ENCODE measurements at regions not wholly inside any gene's neighbourhood (a gene's known extent, or its start where the extent isn't known, plus 50 kb on each side); places are given as distances from the start of the nearest gene placed in this dataset.
"Not testable (repeated sequence)": the region's sequence is repeated elsewhere in the genome, so short reads cannot be mapped to it uniquely, and the experiment has no call there.

DNA sequence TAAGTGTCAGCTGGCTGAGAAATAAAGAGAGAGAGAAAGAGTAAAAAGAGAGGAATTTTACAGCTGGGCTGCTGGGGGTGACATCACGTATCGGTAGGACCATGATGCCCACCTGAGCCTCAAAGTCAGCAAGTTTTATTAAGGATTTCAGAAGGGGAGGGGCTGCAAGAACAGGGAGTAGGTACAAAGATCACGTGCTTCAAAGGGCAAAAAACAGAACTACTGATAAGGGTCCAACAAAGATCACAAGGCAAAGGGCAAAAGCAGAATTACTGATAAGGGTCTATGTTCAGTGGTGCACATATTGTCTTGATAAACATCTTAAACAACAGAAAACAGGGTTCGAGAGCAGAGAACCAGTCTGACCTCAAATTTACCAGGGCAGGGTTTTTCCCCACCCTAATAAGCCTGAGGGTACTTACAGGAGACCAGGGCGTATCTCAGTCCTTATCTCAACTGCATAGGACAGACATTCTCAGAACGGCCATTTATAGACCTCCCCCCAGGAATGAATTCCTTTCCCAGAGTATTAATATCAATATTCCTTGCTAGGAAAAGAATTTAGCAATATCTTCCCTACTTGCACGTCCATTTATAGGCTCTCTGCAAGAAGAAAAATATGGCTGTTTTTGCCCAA is 128.3 kb upstream of the PZP start:
- not testable (repeated sequence) for DNase-seq (ENCODE audit: low spot score)

DNA sequence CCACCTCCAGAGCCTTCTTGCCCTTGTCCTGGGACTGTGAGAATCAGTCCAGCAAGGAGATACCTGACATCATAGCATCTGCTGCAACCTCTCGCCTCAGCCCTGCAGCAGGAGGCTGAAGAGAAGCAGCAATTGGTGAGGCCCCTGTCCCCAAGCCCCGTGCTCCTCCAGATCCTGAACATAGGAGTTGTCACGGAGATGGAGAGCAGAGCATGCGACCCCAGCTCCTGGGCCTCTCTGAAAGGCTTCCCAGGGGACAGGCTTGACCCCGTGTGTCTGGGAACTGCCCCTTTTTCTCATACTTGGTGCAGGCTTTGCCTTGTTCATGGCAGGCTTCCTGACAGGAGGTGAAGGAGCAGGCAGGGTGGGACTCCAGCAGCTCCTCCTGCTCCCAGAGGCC is 127.7 kb upstream of the PZP start:
- no peak for DNase-seq (ENCODE audit: low spot score)

DNA sequence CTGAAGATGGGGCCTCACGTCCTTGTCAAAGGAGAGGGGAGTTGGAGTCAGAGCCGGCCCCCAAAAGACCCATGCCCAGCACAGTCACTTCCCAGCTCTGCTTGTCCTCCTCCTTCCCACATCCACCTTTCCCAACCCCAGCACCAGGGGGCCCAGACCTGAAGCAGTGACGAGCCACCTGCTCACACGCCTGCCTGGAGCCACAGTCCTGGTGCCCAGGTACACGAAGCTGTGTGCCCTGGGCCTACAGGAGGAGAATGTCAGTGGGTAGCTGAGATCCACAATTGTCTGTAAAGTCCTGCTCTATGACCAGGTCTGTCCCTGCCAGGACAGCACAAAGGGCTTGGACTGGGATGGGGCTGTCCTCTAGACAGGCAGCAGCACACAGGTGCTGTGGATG is 126.8 kb upstream of the PZP start:
- DNase-seq (ENCODE audit: low spot score), result no peak

DNA sequence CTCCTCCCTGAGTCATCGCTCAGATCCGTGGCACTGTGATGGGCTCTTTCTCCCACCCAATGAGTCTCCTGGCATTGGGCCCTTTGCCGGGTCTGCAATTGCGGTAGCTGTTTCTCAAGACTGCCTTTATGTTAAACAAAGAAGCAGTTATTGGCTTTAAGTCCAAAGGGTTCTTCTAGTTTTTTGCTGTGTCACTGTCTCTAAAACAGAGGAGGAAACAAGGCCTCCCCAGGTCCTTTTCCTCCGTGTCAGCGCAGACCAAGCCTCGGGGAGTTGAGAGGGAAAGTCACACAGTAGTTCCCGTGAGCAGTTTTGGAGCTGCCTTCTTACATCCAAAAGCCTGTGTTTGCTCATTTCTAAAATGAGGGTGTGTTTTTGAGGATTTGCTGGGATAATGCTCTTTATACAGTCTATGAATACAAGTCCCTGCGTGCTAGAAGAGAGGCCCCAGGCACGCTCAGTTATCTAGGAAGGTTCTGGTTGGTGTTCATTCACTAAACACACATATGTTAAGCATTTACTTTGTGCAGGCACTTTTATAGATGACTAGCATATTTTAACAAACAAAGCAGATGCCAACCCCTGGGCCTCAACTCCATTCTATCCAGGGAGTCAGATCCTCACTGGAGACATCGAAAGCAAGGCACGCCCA is 126.0 kb upstream of the PZP start:
- peak; percentile 22 for DNase-seq (ENCODE audit: low spot score)

DNA sequence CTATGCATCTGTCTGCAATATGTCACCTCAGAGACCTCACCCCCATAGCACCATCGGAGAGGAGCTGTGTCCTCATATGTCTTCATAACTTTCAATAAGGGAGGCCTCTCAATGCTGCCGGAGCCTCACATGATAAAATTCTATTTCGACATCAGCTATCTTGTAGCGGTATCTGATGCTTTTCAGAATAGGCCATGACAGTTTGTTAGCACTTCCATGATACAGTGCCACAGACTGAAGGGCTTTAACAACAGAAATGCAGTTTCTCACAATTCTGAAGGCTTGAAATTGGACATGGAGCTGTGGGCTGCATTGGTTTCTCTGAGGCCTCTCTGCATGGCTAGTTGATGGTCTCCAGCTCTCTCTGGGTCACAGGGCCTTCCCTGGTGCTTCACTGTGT is 125.0 kb upstream of the PZP start:
- no peak for DNase-seq (ENCODE audit: low spot score)

DNA sequence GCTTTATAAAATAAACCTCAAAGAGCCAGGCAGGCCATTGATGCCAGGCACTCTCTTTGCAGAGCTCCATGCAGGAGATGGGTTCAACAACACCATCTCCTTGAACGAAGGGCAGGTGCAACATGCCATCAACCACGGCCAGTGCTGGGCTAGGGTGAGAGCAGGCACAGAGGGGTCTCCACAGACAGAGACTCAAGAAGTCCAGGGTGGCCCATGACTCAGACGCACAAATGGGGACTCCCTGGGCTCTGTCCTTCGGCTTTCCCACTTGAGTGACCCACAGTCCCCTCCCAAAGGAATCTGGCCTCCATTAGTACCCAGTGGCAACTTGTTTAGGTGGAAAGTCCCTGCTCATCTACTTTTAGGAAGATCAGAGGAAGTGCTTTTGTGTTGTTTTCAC is 124.4 kb upstream of the PZP start:
- DNase-seq (ENCODE audit: low spot score), result no peak

DNA sequence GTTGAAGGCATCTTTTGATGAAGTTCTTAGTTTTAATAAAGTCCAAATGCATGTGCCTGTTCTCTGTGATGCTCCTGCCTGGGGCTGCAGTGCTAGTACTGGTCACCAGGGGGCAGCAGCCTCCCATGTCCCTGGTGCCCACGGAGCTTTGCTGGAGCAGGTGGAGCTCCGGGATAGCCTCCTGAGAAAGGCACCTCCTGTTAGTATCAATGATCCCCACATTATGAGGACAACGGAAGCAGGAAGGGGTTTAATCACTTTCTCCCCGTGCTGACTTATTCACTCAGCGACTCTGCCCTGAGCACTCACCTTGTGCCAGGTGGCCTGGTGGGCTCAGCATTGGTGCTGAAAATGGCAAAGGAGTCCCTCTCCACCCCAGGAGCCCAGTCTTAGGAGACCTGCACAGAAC is 123.0 kb upstream of the PZP start:
- peak; percentile 73 for DNase-seq (ENCODE audit: low spot score)

DNA sequence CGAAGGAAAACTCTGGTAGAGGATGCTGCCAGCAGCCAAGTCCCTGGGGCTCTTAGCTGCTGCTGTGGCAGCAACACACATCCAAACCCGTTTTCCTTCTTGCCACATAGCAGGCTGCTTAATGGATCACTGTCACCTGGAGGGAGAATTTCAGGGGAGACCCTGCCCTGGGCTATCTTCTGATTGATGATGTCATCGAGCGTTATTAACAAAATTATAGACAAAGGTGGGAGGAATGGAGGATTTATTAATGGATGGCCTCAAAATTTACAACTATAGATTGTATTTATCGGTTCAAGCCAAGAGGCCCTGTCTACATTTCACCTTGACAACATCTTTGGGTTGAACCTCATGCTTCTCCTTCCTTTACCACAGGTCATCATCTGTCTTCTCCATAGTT is 120.8 kb upstream of the PZP start:
- DNase-seq (ENCODE audit: low spot score), result no peak

DNA sequence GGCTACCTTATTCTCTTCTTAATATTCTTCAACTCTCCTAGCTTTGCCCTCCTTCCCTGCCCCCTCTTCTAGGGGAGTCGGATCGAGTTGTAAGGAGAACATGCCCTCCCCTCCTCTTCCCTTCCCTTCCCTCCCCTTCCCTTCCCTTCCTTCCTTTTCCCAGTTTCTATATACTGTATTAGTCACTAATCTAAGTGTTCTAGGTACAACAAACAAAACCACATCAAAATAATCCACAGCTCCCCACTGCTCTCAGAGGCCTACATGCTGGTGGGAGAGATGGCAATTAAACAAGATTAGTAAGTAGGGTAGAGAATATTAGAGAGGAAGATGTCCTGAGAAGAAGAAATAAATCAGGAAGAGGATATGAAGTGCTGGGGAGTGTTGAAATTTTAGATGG is 119.9 kb upstream of the PZP start:
- DNase-seq (ENCODE audit: low spot score), result no peak

DNA sequence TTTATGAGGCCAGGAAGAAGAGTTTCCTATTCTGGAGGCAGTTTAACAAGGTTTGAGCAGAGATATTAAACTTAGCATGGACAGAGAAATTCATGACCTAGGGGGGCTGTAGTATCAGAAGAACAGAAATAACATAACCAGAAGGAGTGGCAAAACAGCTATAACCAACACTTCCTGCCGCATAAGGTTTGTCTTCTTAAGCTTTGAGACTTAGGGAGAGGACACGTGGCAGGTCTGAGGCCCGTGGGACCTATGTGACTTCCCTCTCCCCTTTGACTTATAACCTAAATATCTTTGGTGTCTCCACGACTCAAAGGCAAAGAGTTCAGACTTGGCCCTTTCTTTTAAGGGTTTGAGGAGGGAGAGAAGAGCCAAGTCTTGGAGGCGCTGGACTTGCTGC is 119.1 kb upstream of the PZP start:
- DNase-seq (ENCODE audit: low spot score), result no peak

DNA sequence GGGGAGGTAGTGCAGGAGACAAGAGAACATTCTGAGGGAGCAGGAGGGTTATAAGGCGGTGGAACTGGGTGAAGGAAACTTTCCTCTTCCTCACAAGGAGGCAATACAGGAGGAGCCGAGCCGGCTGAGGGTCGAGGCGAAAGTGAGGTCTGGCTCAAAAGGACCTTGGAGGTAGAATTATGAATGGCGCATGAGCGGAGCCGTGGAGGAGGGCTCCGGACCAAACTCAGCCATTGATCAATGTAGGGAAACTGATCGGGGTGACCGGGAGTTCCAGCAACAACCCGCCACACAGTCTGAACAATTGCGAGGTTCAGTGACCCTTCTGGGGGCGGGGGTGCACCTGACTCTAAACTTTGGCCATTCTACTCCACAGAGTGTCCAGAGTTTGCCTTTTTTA is 118.7 kb upstream of the PZP start:
- DNase-seq (ENCODE audit: low spot score), result not testable (repeated sequence)

DNA sequence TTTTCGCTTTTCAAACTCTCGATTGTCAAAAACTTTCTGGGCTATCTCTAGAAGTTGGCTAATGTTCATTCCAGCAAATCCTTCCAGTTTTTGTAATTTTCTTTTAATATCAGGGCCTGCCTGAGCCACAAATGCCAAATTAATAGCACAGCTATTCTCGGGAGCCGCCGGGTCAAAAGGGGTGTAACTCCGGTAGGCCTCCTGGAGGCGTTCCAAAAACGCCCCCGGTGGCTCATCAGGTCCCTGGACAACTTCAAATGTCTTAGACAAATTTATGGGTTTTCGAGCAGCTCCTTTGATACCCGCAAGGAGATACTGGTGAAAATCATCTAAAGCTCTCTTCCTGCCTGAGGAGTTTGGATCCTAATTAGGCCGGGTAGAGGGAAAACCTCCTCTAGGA is 117.9 kb upstream of the PZP start:
- DNase-seq (ENCODE audit: low spot score), result no peak

DNA sequence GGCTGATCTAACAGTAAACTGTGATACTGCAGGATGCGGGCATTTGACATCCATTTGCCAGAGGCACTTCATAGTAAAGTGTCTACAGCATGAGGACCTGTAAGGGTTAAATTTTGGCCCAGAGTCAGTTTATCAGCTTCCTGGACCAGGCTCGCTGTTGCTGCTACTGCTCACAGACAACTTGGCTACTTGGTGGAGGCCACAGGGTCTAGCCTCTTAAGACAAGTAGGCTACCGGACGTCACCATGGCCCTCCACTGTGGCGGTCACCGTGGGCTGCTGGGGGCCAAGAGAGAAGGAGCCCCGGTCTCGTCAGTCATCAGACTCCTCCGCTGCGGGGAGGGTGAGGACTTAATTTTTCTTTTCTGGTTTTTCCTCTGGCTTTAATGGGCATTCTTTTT is 117.3 kb upstream of the PZP start:
- DNase-seq (ENCODE audit: low spot score), result no peak

DNA sequence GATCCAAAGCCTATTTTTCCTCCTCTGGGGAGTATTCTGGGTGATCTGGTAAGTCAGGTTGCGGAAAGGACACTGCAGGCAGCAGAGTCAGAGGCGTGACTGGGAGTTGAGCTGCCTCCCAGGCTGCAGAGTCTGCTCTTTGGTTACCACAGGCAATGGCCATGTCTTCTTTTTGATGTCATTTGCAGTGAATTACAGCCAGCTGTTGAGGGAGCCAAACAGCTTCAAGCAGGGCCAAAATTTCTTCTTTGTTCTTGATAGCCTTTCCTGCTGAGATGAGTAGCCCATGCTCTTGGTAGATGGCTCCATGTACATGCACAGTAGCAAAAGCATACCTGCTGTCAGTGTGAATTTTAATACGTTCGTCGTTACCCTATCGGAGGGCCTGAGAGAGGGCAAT is 116.6 kb upstream of the PZP start:
- DNase-seq (ENCODE audit: low spot score), result no peak

DNA sequence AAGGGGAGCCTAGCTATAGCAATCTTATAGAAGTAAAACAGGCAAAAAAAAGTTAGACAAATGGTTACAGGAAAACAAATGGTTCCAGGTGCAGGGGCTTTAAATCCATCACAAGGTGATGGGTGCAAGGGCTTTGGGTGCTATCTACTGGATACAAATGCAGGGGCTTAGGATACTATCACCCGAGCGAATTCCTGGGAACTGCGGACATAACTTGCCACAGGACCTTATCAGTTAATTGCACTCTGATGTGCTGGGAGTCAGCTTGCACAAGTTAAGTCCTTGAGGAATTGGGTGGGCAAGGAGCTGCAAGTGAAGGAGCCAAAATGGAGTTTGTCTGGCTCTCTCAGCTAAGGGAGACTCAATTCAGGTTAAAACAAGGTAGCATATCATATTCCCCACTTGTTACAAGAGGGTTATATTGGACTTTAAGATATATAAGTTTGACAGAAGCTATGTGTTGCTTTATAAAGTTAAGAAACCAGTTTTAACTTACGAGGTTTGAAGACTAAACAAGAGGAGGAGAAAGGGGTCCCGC is 115.0 kb upstream of the PZP start:
- no peak for DNase-seq (ENCODE audit: low spot score)

DNA sequence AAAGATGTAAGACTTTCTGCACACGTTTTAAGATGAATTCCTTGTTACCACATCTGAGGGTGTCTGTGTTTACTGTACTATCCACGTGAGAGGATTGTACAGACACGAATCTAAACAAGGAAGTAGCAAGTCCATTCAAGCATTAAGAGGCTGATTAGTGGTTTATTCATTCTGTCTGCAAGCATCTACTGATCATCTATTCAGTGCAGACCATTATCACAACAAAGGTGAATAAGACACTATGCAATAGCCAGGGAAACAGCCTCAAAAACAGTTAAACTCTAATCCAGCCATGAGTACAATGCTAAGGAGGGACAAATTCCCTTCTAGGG is 111.6 kb upstream of the PZP start:
- DNase-seq (ENCODE audit: low spot score), result no peak

DNA sequence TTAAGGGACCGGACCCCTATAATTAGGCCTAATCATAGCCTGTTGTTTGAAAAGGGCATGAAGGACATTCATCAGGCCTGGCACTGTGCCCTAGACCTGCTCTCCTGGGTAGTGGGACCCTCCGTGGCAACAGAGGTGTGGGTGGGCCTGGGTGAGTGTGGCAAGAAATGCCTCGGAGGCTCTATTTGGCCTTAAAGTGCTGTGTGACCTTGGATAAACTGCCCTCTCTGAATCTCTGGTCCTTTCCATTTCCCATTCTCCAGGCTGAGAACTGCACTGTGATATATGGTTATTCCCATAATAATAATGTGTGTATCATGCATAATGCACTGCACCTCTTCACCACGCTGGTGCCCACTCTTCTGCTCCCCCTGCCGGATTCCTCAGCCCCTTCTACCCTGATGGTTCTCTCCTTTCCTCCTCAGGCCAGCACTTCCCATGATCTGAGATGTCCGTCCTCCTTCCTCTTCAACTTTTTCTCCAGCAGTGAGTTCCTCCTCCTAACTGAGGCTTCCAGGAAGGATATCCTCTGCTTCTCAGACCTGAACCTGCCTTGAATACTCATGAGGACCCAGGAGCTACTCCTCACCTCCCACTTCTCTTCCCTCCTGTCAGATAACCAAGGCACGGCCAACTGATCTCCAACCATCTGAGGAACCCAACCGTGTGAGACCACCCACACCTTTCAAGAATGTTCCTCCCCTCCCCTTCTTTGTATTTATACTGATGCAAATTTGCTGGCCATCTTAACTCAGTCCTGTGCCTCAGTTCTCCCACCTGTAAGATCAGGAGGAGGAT is 111.0 kb upstream of the PZP start:
- no peak for DNase-seq (ENCODE audit: low spot score)

DNA sequence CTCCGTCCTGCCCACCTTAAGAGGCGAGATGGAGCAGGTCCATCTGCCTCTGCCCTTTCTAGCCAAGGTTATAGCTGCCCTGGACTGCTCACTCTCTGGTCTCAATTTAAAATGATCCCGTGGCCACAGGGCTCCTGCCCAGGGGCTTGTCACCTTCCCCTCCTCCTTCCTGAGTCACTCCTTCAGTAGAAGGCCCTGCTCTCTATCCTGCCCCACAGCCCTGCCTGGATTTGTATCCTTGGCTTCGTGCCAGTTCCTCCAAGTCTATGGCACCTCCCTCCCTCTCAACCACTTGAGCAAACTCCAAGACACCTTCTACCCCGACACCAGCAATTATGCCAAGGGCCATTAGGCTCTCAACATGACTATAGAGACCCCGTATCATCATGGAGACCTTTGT is 105.3 kb upstream of the PZP start:
- not testable (repeated sequence) for DNase-seq (ENCODE audit: low spot score)

DNA sequence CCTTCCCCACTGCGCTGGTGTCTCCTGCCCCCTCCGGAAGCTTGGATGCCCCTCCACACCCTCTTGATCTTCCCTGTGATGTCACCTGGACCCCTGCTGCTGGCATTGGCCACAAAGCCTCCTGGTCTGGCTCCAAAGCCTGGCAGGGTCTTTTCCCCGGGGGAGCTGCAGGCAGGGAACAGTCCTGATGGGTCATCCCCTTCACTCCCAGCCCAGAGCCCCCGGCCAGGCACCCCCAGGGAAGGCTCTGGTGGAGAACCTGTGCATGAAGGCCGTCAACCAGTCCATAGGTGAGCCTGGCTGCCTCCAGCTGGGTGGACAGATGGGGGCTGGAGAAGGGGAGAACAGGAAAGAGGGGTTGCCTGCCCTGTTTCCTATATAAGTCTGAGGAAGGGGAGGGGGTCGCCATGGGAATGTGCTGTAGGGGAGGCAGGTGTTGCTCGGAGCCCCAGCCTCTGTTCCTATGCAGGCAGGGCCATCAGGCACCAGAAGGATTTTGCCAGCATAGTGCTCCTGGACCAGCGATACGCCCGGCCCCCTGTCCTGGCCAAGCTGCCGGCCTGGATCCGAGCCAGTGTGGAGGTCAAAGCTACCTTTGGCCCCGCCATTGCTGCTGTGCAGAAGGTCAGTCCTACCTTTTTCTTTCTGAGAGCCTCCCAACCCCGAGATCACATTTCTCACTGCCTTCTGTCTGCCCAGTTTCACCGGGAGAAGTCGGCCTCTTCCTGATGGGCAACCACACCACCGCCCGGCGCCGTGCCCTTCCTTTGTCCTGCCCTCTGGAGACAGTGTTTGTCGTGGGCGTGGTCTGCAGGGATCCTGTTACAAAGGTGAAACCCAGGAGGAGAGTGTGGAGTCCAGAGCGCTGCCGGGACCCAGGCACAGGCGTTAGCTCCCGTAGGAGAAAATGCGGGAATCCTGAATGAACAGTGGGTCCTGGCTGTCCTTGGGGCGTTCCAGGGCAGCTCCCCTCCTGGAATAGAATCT is 104.5 kb upstream of the PZP start:
- DNase-seq (ENCODE audit: low spot score), result not testable (repeated sequence)

DNA sequence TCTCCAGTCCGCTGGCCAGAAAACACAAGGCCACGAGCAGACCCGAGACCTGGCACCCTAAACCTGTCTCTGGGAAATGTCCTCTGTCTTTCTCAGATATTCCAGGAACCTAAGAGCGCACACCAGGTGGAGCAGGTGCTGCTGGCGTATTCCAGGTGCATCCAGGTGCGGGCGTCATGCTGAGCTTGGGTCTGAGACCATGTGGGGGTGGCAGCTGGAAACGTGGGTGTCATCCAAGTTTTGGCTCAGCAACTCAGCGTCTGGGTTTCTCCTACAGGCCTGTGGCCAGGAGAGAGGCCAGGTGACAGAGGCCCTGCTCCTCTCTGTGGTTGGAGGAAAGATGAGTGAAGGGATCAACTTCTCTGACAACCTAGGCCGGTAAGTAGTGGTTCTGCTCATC is 103.3 kb upstream of the PZP start:
- DNase-seq (ENCODE audit: low spot score), result not testable (repeated sequence)

DNA sequence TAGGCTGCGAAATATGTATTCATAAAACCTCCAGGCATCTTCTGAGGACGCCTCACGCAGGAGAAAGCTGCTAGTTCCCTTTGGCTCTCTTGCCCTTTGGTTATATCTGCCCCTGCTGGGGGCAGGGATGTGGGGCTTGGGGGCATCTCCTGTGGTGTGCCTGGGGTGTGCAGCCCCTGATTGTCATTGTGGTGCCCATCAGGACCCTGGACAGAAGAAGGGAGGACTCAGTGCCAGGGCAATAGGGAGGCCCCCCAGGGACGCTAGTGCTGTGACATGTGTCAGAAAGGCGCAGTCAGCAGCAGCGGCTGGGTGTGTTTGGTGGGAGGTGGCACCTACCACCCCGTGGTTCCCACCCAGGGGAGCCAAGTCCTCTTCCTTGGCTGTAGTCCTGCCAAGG is 102.5 kb upstream of the PZP start:
- not testable (repeated sequence) for DNase-seq (ENCODE audit: low spot score)

DNA sequence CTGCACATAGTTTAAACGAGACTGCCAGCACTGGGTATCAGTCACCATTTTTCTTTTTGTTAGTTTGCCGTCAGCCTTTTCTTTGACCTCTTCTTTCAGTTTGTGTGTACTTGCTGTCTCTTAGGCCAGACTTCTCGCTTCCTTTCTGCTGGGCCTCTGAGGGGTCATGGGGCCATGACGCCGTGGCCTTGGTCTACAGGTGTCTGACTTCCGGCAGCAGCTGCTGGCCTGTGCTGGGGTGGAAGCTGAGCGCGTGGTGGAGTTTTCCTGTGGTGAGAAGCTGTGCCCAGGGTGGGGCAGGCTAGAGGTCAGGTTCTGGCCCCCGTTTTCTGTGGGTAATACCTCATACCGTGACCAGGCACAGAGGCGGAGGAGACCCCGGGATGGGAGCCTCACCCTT is 101.6 kb upstream of the PZP start:
- not testable (repeated sequence) for DNase-seq (ENCODE audit: low spot score)

Data from AG08395 (cell line).